Fibroblast of skin of abdomen (primary cell): ENCODE measurements at regions not wholly inside any gene's neighbourhood (a gene's known extent, or its start where the extent isn't known, plus 50 kb on each side); places are given as distances from the start of the nearest gene placed in this dataset.

Experiments used
- DNase-seq: peaks from one replicate; pipeline ENCODE4 v3.0.0-alpha.2; 2013

DNA sequence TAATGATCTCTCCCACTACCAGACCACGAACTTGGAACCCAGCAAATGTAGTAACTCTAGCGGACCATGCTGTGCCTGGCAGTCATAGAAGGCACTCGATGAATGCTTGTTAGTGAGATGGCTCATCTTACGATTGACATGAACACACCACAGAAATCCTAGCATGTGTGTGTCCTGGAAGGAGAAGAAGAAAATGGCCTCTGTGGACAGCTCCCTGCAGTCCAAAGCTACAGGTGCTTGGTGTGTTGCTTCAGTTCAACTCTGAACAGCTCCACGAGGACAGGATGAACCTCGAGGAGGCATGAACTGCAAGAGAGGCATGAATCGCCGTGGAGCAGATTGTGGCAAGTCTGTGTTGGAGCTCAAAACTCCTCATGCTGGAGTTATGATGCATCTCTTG is 93.5 kb downstream of the KLF6 start:
- DNase-seq, result no peak

DNA sequence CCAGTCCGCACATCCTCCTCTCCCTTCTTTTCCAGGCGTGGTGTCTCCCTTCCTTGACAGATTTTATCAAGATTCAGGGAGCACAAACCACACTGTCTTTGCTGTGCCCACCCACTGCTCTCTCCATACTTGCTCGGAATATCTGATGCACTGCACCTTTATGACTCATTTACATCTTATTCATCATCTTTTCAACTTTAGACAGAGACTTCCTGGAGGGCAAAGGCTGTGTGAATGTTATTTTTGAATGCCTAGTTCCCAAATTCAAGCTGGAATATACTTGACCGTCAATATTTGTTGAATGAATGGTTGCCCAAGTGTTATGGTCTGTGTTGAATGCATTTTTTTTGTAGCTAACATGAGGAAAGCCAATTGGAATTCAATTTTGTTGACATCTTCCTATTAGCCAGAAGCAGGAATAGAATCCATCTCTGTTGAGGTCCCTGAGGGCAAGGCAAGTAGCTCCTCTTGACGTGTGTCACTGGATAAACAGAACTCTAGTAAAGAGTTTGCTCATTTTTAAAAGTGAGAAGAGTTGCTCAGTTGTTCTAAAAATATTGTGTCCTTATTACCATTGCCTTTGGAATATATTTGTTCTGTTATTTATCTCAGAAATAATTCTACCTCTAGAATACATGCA is 95.0 kb downstream of the KLF6 start:
- no peak for DNase-seq

DNA sequence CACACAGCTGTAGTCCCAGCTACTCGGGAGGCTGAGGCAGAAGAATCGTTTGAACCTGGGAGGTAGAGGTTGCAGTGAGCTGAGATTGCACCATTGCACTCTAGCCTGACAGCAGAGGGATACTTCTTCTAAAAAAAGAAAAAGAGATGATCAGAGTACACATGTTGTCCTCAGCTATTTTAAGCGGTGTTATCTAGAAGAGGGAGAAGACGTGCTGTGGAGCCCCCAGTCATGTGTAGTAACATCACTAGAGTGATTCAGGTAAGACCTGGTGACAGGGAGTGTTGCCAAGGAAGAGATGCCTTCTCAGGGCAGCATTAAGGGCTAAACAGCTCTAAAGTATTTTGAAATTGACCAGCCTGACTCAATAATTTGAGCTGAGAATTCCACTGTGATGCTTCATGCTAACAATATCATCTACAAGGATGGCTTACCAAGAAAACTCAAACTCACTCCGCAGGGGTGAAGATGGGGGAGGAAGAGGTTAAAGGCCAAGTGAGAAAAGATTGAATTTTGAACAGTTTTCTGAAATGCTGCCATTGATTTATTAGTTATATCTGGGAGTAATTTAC is 97.4 kb downstream of the KLF6 start:
- DNase-seq, result no peak

- DNase-seq, result no peak
Measured at GRCh38 chr10:3685384-3685783, 99.6 kb downstream of the KLF6 start.

DNA sequence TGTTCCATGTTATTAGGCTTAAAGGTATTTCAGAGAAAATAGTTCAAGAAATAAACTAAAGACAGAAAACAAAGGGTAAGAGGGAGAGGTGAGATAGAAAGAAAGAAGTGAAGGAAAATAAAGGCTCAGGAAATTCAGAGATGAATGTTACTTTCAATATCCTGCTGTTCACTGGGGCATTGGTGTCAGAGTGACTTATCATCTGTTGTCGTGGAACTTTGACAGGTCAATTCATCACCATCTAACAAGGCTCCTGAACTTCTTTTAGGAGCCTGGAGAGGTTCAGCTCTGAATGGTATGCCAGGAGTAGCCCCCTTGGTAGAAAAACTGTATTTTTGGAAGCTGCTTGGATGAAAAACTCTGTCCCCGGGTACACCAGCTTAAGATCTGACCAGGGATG is 100.1 kb downstream of the KLF6 start:
- no peak for DNase-seq

- DNase-seq, result no peak
Measured at GRCh38 chr10:3683560-3683959, 101.4 kb downstream of the KLF6 start.

- DNase-seq, result no peak
Measured at GRCh38 chr10:3682745-3683144, 102.3 kb downstream of the KLF6 start.

- no peak for DNase-seq
Measured at GRCh38 chr10:3681642-3682554, 103.1 kb downstream of the KLF6 start.

- no peak for DNase-seq
Measured at GRCh38 chr10:3679950-3680629, 104.9 kb downstream of the KLF6 start.

DNA sequence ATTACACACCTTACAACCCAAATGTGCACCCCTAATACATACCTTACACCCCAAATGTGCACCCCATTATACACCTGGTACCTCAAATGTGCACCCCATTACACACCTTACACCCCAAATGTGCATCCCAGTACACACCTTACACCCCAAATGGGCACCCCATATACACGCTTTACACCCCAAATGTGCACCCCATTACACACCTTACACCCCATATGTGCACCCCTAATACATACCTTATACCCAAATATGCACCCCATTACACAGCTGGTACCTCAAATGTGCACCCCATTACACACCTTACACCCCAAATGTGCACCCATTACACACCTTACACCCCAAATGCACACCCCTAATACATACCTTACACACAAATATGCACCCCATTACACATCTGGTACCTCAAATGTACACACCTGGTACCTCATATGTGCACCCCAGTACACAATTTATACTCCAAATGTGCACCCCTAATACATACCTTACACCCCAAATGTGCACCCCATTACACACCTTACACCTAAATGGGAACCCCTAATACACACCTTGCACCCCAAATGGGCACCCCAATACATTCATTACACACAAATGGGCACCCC is 106.3 kb downstream of the KLF6 start:
- no peak for DNase-seq

DNA sequence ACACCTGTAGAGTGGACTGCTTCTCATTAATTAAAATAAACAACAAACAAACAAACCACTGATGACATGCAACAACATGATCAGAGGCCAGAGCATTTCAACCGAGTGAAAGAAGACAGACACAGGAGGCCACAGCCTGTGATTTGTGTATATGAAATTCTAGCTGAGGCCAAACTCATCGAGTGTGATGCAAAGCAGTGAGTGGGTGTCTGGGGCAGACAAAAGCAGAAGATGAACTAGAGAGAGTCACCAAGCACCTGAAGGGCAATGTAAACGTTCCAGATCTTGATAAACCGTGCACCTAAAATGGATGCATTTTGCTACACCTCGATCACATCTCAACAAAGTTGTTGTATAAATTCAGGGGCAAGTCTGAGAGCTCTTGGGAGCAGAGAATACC is 108.4 kb downstream of the KLF6 start:
- no peak for DNase-seq

DNA sequence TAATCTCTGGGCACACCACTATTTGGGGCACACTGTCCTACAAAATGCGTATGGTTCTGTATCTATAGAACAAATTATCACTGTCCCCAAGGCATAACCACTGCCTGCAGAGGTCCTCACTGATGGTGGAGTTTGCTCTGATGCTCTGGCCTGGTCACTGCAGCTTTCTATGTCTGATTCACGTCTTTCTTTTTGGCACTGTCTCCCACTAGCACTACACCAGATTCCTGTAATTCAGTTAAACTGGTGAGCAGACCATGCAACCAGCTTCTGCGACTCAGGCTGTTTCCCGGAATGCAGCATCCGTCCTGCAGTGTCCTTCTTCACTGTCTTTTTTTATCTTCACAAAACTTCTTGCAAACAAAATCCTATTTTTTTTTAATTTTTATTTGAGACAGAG is 112.8 kb downstream of the KLF6 start:
- DNase-seq, result no peak

- no peak for DNase-seq
Measured at GRCh38 chr10:3671386-3671955, 113.5 kb downstream of the KLF6 start.

- no peak for DNase-seq
Measured at GRCh38 chr10:3668966-3669330, 116.1 kb downstream of the KLF6 start.

GRCh38 chr10:3668276-3668965 is 116.6 kb downstream of the KLF6 start:
- peak; percentile 79 for DNase-seq

- DNase-seq, result no peak
Measured at GRCh38 chr10:3666525-3667302, 118.3 kb downstream of the KLF6 start.

DNA sequence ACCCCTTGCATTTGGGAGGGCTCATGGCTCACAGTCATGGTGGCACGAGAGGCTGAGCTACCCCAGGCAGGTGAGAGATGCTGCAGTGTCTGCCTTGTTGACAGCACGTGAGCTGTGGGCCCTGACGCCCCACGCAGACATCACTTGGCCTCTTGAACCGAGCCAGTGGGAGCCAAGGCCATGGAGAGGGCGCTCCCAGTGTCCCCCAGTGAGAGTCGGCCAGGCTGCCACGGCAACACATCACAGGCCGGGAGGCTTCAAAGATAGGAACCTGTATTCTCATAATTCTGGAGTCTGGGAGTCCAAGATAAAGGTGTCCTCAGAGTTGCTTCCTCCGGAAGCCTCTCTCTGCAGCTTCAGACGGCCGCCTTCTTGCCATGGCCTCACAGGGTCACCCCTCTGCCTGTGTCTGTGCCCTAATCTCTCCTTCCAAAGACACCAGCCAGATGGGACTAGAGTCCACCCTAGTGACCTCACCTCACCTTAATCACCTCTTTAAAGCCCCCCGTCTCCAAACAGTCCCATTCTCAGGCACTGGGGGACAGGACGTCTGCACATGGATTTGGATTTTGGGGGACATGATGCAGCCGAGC is 119.6 kb downstream of the KLF6 start:
- DNase-seq, result no peak

DNA sequence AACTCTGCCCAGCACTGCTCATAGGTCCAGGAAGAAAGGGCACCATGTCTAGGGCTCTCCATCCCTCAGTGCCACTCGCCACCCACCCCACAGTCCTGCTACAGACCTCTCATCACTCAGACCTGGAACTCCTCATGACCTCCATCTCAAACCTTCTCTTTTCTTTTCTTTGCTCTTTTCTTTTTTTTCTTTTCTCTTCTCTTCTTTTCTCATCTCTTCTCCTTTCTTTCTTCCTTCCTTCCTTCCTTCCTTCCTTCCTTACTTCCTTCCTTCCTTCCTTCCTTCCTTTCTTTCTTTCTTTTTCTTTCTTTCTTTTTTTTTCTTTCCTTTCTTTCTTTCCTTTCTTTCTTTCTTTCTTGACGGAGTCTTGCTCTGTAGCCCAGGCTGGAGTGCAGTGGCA is 122.2 kb downstream of the KLF6 start:
- DNase-seq, result no peak

- no peak for DNase-seq
Measured at GRCh38 chr10:3661271-3661670, 123.7 kb downstream of the KLF6 start.

- DNase-seq, result no peak
Measured at GRCh38 chr10:3660753-3661152, 124.3 kb downstream of the KLF6 start.
